ENCODE measurements at regions not wholly inside any gene's neighbourhood (a gene's known extent, or its start where the extent isn't known, plus 50 kb on each side); places are given as distances from the start of the nearest gene placed in this dataset.

GRCh38 chr16:86881118-86881510, 302.8 kb downstream of the FOXL1 start:
- H3K36me3 Mint-ChIP-seq (ENCODE audit: insufficient read depth) = no peaks in the 10 kb centered on the region
- H3K9me3 Mint-ChIP-seq (ENCODE audit: low read depth) = no peaks in the 10 kb centered on the region
- no peaks in the 10 kb centered on the region for H3K4me1 Mint-ChIP-seq (ENCODE audit: low read depth)
- DNase-seq (ENCODE audit: low spot score, unreplicated experiment) = no peak
- no peak overlapping the region for H3K4me3 Mint-ChIP-seq (ENCODE audit: low read depth)
- peaks cover 50% of the 10 kb centered on the region for H3K27me3 Mint-ChIP-seq
- no peak overlapping the region for H3K27ac Mint-ChIP-seq
- TF ChIP-seq, protein P1, sequence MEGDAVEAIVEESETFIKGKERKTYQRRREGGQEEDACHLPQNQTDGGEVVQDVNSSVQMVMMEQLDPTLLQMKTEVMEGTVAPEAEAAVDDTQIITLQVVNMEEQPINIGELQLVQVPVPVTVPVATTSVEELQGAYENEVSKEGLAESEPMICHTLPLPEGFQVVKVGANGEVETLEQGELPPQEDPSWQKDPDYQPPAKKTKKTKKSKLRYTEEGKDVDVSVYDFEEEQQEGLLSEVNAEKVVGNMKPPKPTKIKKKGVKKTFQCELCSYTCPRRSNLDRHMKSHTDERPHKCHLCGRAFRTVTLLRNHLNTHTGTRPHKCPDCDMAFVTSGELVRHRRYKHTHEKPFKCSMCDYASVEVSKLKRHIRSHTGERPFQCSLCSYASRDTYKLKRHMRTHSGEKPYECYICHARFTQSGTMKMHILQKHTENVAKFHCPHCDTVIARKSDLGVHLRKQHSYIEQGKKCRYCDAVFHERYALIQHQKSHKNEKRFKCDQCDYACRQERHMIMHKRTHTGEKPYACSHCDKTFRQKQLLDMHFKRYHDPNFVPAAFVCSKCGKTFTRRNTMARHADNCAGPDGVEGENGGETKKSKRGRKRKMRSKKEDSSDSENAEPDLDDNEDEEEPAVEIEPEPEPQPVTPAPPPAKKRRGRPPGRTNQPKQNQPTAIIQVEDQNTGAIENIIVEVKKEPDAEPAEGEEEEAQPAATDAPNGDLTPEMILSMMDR (IDR thresholded peaks at IDR 0.05; ENCODE audit: unreplicated experiment) = no peak

DNA sequence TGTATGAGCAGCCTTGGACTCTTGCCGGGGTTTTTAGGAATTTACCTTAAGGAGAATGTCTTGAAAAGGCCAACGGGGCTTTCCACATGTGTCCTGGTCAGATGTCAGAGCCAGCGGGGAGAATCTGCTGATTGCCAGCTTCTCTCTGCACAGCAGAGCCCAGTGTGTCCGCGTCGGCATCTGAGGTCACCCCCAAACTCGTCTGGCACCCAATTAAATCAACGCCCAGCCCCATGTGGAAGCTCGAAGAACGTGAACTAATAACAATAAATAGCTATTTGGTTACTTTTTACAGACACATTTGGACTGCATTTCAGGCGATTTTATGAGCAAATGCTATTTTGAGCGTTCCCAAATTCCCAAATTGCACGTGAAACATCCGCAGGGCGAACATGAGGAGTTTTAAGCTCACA, 303.5 kb downstream of the FOXL1 start:
- no peak for DNase-seq (ENCODE audit: low spot score, unreplicated experiment)
- Mint-ChIP-seq H3K4me3 (ENCODE audit: low read depth) (no peak overlapping the region), H3K4me1 (ENCODE audit: low read depth) (no peaks in the 10 kb centered on the region), H3K27ac (no peak overlapping the region), H3K36me3 (ENCODE audit: insufficient read depth) (no peaks in the 10 kb centered on the region), H3K27me3 (peaks cover 51% of the 10 kb centered on the region), H3K9me3 (ENCODE audit: low read depth) (no peaks in the 10 kb centered on the region)
- TF ChIP-seq, protein P1 (IDR thresholded peaks at IDR 0.05; ENCODE audit: unreplicated experiment) = no peak

DNA sequence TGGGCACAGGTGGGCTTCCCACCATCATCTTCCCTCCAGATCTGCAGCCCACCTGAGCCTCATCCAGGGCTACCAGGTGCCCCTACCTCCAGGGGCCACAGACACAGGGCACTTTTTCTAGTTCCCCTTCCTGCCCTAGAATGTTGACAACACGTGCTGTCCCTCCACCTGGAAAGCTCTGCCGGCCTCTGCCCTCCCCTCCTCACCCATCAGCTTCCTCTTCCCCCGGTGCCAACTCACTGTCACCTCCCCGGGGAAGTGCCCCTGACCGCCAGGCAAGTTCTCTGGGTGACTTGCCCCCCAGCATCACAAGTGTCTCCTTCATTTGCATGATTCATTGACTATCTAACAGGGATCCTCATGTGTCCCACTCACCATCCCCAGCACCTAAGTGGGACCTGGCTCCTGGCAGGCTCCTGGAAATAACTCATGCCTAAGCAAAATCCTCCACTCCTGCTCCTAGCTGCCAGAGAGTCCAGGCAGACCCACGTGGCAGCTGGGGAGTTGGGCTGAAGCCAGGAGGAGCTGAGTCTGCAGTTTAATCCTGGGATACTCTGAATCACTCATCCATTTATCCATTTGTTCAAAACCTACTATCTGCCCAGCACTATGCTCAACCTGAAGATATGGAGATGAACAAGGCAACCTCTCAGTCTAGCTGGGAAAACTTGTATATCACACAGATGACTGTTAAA, 304.4 kb downstream of the FOXL1 start:
- Mint-ChIP-seq H3K36me3 (ENCODE audit: insufficient read depth) (no peaks in the 10 kb centered on the region), H3K27ac (no peak overlapping the region), H3K9me3 (ENCODE audit: low read depth) (no peaks in the 10 kb centered on the region), H3K4me1 (ENCODE audit: low read depth) (no peaks in the 10 kb centered on the region), H3K4me3 (ENCODE audit: low read depth) (no peak overlapping the region), H3K27me3 (peaks cover 46% of the 10 kb centered on the region)
- TF ChIP-seq, protein P1 (IDR thresholded peaks at IDR 0.05; ENCODE audit: unreplicated experiment) = no peak
- DNase-seq (ENCODE audit: low spot score, unreplicated experiment) = no peak

GRCh38 chr16:86883583-86884389, 305.4 kb downstream of the FOXL1 start:
- Mint-ChIP-seq H3K27ac (no peak overlapping the region), H3K27me3 (peaks cover 49% of the 10 kb centered on the region), H3K9me3 (ENCODE audit: low read depth) (no peaks in the 10 kb centered on the region), H3K4me3 (ENCODE audit: low read depth) (no peak overlapping the region), H3K36me3 (ENCODE audit: insufficient read depth) (no peaks in the 10 kb centered on the region), H3K4me1 (ENCODE audit: low read depth) (no peaks in the 10 kb centered on the region)
- no peak for DNase-seq (ENCODE audit: low spot score, unreplicated experiment)
- TF ChIP-seq, protein P1 (IDR thresholded peaks at IDR 0.05; ENCODE audit: unreplicated experiment) = no peak

- no peak for DNase-seq (ENCODE audit: low spot score, unreplicated experiment)
- Mint-ChIP-seq H3K36me3 (ENCODE audit: insufficient read depth) (no peaks in the 10 kb centered on the region), H3K4me3 (ENCODE audit: low read depth) (no peak overlapping the region), H3K4me1 (ENCODE audit: low read depth) (no peaks in the 10 kb centered on the region), H3K9me3 (ENCODE audit: low read depth) (no peaks in the 10 kb centered on the region), H3K27ac (no peak overlapping the region), H3K27me3 (peaks cover 49% of the 10 kb centered on the region)
- TF ChIP-seq, protein P1 (IDR thresholded peaks at IDR 0.05; ENCODE audit: unreplicated experiment) = no peak
Measured at GRCh38 chr16:86884390-86884650, 306.0 kb downstream of the FOXL1 start.
